Panc1 (cell line): ENCODE measurements at regions not wholly inside any gene's neighbourhood (a gene's known extent, or its start where the extent isn't known, plus 50 kb on each side); places are given as distances from the start of the nearest gene placed in this dataset.
A peak's percentile ranks its signal among the peaks of the same experiment; 100 is the strongest.
"Not testable (repeated sequence)": the region's sequence is repeated elsewhere in the genome, so short reads cannot be mapped to it uniquely, and the experiment has no call there.

ENCODE experiments used
- ATAC-seq: fragments of 200-7000 bp; cut with Tn5 transposase; 2 replicates; pipeline ENCODE4 v1.9.1; 2020; ENCODE audit warnings: mild to moderate bottlenecking, moderate library complexity
- BruUV-seq: library from RNA; stranded (reverse); fragments of 400-500 nt; replicated peaks from 2 replicates; lab custom pipeline; 2021; lab: Mats Ljungman, UMichigan
- CTCF ChIA-PET: fragments of 300-600 bp; sonication (Branson Sonifier 250); formaldehyde crosslinking; loops from one replicate; lab custom pipeline; 2022; ENCODE audit warnings: antibody characterized with exemption; lab: Charles Lee
- POLR2A ChIA-PET: fragments of 300-600 bp; sonication (Branson Sonifier 250); formaldehyde crosslinking; loops from one replicate; lab custom pipeline; 2022; ENCODE audit warnings: antibody characterized with exemption; lab: Charles Lee
- DNase-seq: peaks from one replicate; pipeline ENCODE4 v3.0.0-alpha.2; 2010; ENCODE audit warnings: low read depth, low spot score
- H3K27ac ChIP-seq: 2 replicates; pipeline ENCODE4 v1.5.1; 2011; ENCODE audit warnings: mild to moderate bottlenecking, low read length, inconsistent platforms
- H3K27me3 ChIP-seq: fragments of 200-500 bp; sonication (Bioruptor generic); 2 replicates; pipeline ENCODE4 v1.6.0; 2014; ENCODE audit warnings: low read length, inconsistent platforms; ENCODE audit not compliant: control insufficient read depth, insufficient read depth
- H3K36me3 ChIP-seq: fragments of 200-500 bp; sonication (Bioruptor generic); 2 replicates; pipeline ENCODE4 v1.5.1; 2014; ENCODE audit warnings: inconsistent platforms, mild to moderate bottlenecking, low read length, moderate library complexity; ENCODE audit not compliant: control insufficient read depth, insufficient read depth
- H3K4me1 ChIP-seq: 2 replicates; pipeline ENCODE4 v1.5.1; 2011; ENCODE audit warnings: inconsistent platforms, mild to moderate bottlenecking, low read length, moderate library complexity; ENCODE audit not compliant: control insufficient read depth, insufficient read depth
- H3K4me3 ChIP-seq, 2 experiments: 2 replicates each; pipeline ENCODE4 v1.5.1; 2011 to 2012; ENCODE audit warnings: low read depth in 2 of 2, low read length in 2 of 2, mild to moderate bottlenecking in 2 of 2, inconsistent platforms in 1 of 2, moderate library complexity in 1 of 2
- H3K9me3 ChIP-seq: fragments of 200-500 bp; sonication (Bioruptor generic); 2 replicates; pipeline ENCODE4 v1.5.1; 2014; ENCODE audit warnings: low read depth, mild to moderate bottlenecking, inconsistent platforms, low read length, moderate library complexity; ENCODE audit not compliant: control insufficient read depth, insufficient read depth
- POLR2AphosphoS5 ChIP-seq: IDR thresholded peaks from 2 replicates; pipeline ENCODE4 v1.6.1; 2012; ENCODE audit warnings: mild to moderate bottlenecking, low read depth, low read length, moderate library complexity
- REST ChIP-seq, 2 experiments: IDR thresholded peaks; 2 replicates each; pipeline ENCODE4 v1.6.1; 2011 to 2012; ENCODE audit warnings: low read depth in 2 of 2, control low read depth in 1 of 2, low read length in 1 of 2, mild to moderate bottlenecking in 1 of 2, moderate library complexity in 1 of 2; ENCODE audit not compliant: insufficient read depth in 1 of 2
- SIN3A ChIP-seq: IDR thresholded peaks from 2 replicates; pipeline ENCODE4 v1.6.1; 2012; ENCODE audit warnings: low read depth, mild to moderate bottlenecking, low read length, moderate library complexity, borderline replicate concordance; ENCODE audit not compliant: insufficient read depth
- TCF7L2 ChIP-seq: IDR thresholded peaks from 2 replicates; pipeline ENCODE4 v1.6.1; 2011; ENCODE audit warnings: mild to moderate bottlenecking, low read depth, low read length, inconsistent platforms
- in situ Hi-C: cut with HindIII; loops from 2 replicates; pipeline ENCODE4 v1.10.0; 2016; ENCODE audit warnings: low sequenced_read_pairs, low pct_unique_long_range_greater_than_20kb
- intact Hi-C: fragments of 100-400 bp; cut with micrococcal nuclease; formaldehyde crosslinking; loops from one replicate; pipeline ENCODE4 v1.10.0; 2022; ENCODE audit not compliant: unreplicated experiment
- TF ChIP-seq, protein P1 (sequence below): fragments of 450-650 bp; IDR thresholded peaks from 2 replicates; pipeline ENCODE4 v1.5.1; 2017; ENCODE audit warnings: mild to moderate bottlenecking

DNA sequence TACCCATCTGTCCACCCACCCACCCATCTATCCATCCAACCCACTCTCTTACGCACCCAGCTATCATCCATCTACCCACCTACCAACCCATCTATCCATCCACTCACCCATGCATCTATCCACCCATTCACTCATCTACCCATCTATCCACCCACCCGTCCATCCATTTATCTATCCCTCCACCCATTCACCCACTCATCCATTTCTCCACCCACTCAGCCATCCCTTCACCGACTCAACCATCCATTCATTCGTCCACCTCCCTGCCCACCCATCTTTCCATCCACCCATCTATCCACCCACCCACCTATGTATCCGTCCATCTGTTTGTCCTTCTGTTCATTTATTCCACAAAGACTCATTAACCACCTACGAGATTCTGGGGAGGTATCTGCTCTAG lies 103.3 kb downstream of the DEFB131A start:
- H3K9me3 ChIP-seq, BruUV-seq, H3K27me3 ChIP-seq, H3K27ac ChIP-seq, DNase-seq, H3K4me1 ChIP-seq, POLR2A ChIA-PET, ATAC-seq, CTCF ChIA-PET, in situ Hi-C loops, intact Hi-C loops, H3K36me3 ChIP-seq, H3K4me3 ChIP-seq: not testable (repeated sequence)

GRCh38 chr4:9556076-9556475 lies 111.9 kb downstream of the DEFB131A start:
- in situ Hi-C loops, CTCF ChIA-PET, ATAC-seq, H3K4me3 ChIP-seq, H3K27ac ChIP-seq, H3K36me3 ChIP-seq, BruUV-seq, DNase-seq, H3K9me3 ChIP-seq, H3K4me1 ChIP-seq, H3K27me3 ChIP-seq, intact Hi-C loops, POLR2A ChIA-PET: not testable (repeated sequence)

DNA sequence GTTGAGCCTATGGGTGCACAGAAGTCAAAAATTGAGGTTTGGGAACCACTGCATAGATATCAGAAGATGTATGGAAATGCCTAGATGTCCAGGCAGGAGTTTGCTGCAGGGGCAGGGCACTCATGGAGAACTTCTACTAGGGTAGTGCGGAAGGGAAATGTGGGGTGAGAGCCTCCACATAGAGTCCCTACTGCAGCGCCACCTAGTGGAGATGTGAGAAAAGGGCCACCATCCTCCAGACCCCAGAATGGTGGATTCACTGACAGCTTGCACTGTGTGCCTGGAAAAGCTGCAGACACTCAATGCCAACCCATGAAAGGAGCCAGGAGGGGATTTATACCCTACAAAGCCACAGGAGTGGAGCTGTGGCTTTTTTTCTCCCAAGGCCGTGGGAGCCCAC lies 133.7 kb downstream of the DEFB131A start:
- CTCF ChIA-PET, intact Hi-C loops, H3K4me3 ChIP-seq, H3K4me1 ChIP-seq, H3K27me3 ChIP-seq, ATAC-seq, DNase-seq, in situ Hi-C loops, BruUV-seq, H3K9me3 ChIP-seq, POLR2A ChIA-PET, H3K27ac ChIP-seq, H3K36me3 ChIP-seq: not testable (repeated sequence)
- TF ChIP-seq, protein P1, sequence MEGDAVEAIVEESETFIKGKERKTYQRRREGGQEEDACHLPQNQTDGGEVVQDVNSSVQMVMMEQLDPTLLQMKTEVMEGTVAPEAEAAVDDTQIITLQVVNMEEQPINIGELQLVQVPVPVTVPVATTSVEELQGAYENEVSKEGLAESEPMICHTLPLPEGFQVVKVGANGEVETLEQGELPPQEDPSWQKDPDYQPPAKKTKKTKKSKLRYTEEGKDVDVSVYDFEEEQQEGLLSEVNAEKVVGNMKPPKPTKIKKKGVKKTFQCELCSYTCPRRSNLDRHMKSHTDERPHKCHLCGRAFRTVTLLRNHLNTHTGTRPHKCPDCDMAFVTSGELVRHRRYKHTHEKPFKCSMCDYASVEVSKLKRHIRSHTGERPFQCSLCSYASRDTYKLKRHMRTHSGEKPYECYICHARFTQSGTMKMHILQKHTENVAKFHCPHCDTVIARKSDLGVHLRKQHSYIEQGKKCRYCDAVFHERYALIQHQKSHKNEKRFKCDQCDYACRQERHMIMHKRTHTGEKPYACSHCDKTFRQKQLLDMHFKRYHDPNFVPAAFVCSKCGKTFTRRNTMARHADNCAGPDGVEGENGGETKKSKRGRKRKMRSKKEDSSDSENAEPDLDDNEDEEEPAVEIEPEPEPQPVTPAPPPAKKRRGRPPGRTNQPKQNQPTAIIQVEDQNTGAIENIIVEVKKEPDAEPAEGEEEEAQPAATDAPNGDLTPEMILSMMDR: peak; percentile 30; the same call in 1 of the 2 replicates

- intact Hi-C loops, H3K27me3 ChIP-seq, H3K27ac ChIP-seq, H3K4me1 ChIP-seq, in situ Hi-C loops, BruUV-seq, DNase-seq, H3K4me3 ChIP-seq, CTCF ChIA-PET, H3K9me3 ChIP-seq, H3K36me3 ChIP-seq, ATAC-seq, POLR2A ChIA-PET: not testable (repeated sequence)
These were observed 138.7 kb downstream of the DEFB131A start for GRCh38 chr4:9582880-9583279.

- TF ChIP-seq, protein P1: no peak
- no peak for TF ChIP-seq SIN3A
- TF ChIP-seq TCF7L2: no peak
- TF ChIP-seq REST (IDR thresholded peaks at IDR 0.05; ENCODE audit: insufficient read depth in 1 of 2, low read depth in 2 of 2, low read length in 1 of 2): no peak
- TF ChIP-seq POLR2AphosphoS5: no peak
- intact Hi-C loops (no loop called here), in situ Hi-C loops (no loop called here)
- CTCF ChIA-PET: no interaction called here
- no peak for DNase-seq
- Histone ChIP-seq H3K4me3 (no peak overlapping the region), H3K27ac (no peak overlapping the region), H3K9me3 (no peaks in the 10 kb centered on the region), H3K4me1 (no peaks in the 10 kb centered on the region), H3K36me3 (no peaks in the 10 kb centered on the region), H3K27me3 (no peaks in the 10 kb centered on the region)
- POLR2A ChIA-PET: no interaction called here
- no peak for ATAC-seq
- no TSS peak for BruUV-seq
These were observed 147.8 kb downstream of the DEFB131A start for GRCh38 chr4:9592010-9592409.
